C4-2B (cell line): ENCODE measurements at regions not wholly inside any gene's neighbourhood (a gene's known extent, or its start where the extent isn't known, plus 50 kb on each side); places are given as distances from the start of the nearest gene placed in this dataset.

Experiments used
- ZFX ChIP-seq: fragments of 450-650 bp; IDR thresholded peaks from 2 replicates; pipeline ENCODE4 v1.6.1; 2017
- TF ChIP-seq, protein P1 (sequence below): fragments of 450-650 bp; conservative IDR thresholded peaks from 2 replicates; pipeline ENCODE4 v1.5.1; 2017; ENCODE audit warnings: mild to moderate bottlenecking

GRCh38 chr14:104472536-104473243 is 106.9 kb upstream of the C14orf180 start:
- TF ChIP-seq, protein P1, sequence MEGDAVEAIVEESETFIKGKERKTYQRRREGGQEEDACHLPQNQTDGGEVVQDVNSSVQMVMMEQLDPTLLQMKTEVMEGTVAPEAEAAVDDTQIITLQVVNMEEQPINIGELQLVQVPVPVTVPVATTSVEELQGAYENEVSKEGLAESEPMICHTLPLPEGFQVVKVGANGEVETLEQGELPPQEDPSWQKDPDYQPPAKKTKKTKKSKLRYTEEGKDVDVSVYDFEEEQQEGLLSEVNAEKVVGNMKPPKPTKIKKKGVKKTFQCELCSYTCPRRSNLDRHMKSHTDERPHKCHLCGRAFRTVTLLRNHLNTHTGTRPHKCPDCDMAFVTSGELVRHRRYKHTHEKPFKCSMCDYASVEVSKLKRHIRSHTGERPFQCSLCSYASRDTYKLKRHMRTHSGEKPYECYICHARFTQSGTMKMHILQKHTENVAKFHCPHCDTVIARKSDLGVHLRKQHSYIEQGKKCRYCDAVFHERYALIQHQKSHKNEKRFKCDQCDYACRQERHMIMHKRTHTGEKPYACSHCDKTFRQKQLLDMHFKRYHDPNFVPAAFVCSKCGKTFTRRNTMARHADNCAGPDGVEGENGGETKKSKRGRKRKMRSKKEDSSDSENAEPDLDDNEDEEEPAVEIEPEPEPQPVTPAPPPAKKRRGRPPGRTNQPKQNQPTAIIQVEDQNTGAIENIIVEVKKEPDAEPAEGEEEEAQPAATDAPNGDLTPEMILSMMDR: no peak
- TF ChIP-seq ZFX: no peak
